Panc1 (cell line): ENCODE measurements at regions not wholly inside any gene's neighbourhood (a gene's known extent, or its start where the extent isn't known, plus 50 kb on each side); places are given as distances from the start of the nearest gene placed in this dataset.

ENCODE experiments used
- ATAC-seq: fragments of 200-7000 bp; cut with Tn5 transposase; 2 replicates; pipeline ENCODE4 v1.9.1; 2020; ENCODE audit warnings: mild to moderate bottlenecking, moderate library complexity
- BruUV-seq: library from RNA; stranded (reverse); fragments of 400-500 nt; replicated peaks from 2 replicates; lab custom pipeline; 2021; lab: Mats Ljungman, UMichigan
- CTCF ChIA-PET: fragments of 300-600 bp; sonication (Branson Sonifier 250); formaldehyde crosslinking; loops from one replicate; lab custom pipeline; 2022; ENCODE audit warnings: antibody characterized with exemption; lab: Charles Lee
- POLR2A ChIA-PET: fragments of 300-600 bp; sonication (Branson Sonifier 250); formaldehyde crosslinking; loops from one replicate; lab custom pipeline; 2022; ENCODE audit warnings: antibody characterized with exemption; lab: Charles Lee
- DNase-seq: peaks from one replicate; pipeline ENCODE4 v3.0.0-alpha.2; 2010; ENCODE audit warnings: low read depth, low spot score
- H3K27ac ChIP-seq: 2 replicates; pipeline ENCODE4 v1.5.1; 2011; ENCODE audit warnings: mild to moderate bottlenecking, low read length, inconsistent platforms
- H3K27me3 ChIP-seq: fragments of 200-500 bp; sonication (Bioruptor generic); 2 replicates; pipeline ENCODE4 v1.6.0; 2014; ENCODE audit warnings: low read length, inconsistent platforms; ENCODE audit not compliant: control insufficient read depth, insufficient read depth
- H3K36me3 ChIP-seq: fragments of 200-500 bp; sonication (Bioruptor generic); 2 replicates; pipeline ENCODE4 v1.5.1; 2014; ENCODE audit warnings: inconsistent platforms, mild to moderate bottlenecking, low read length, moderate library complexity; ENCODE audit not compliant: control insufficient read depth, insufficient read depth
- H3K4me1 ChIP-seq: 2 replicates; pipeline ENCODE4 v1.5.1; 2011; ENCODE audit warnings: inconsistent platforms, mild to moderate bottlenecking, low read length, moderate library complexity; ENCODE audit not compliant: control insufficient read depth, insufficient read depth
- H3K4me3 ChIP-seq, 2 experiments: 2 replicates each; pipeline ENCODE4 v1.5.1; 2011 to 2012; ENCODE audit warnings: low read depth in 2 of 2, low read length in 2 of 2, mild to moderate bottlenecking in 2 of 2, inconsistent platforms in 1 of 2, moderate library complexity in 1 of 2
- H3K9me3 ChIP-seq: fragments of 200-500 bp; sonication (Bioruptor generic); 2 replicates; pipeline ENCODE4 v1.5.1; 2014; ENCODE audit warnings: low read depth, mild to moderate bottlenecking, inconsistent platforms, low read length, moderate library complexity; ENCODE audit not compliant: control insufficient read depth, insufficient read depth
- CTCF ChIP-seq: fragments of 450-650 bp; IDR thresholded peaks from 2 replicates; pipeline ENCODE4 v1.5.1; 2017; ENCODE audit warnings: mild to moderate bottlenecking
- POLR2AphosphoS5 ChIP-seq: IDR thresholded peaks from 2 replicates; pipeline ENCODE4 v1.6.1; 2012; ENCODE audit warnings: mild to moderate bottlenecking, low read depth, low read length, moderate library complexity
- REST ChIP-seq, 2 experiments: IDR thresholded peaks; 2 replicates each; pipeline ENCODE4 v1.6.1; 2011 to 2012; ENCODE audit warnings: low read depth in 2 of 2, control low read depth in 1 of 2, low read length in 1 of 2, mild to moderate bottlenecking in 1 of 2, moderate library complexity in 1 of 2; ENCODE audit not compliant: insufficient read depth in 1 of 2
- SIN3A ChIP-seq: IDR thresholded peaks from 2 replicates; pipeline ENCODE4 v1.6.1; 2012; ENCODE audit warnings: low read depth, mild to moderate bottlenecking, low read length, moderate library complexity, borderline replicate concordance; ENCODE audit not compliant: insufficient read depth
- TCF7L2 ChIP-seq: IDR thresholded peaks from 2 replicates; pipeline ENCODE4 v1.6.1; 2011; ENCODE audit warnings: mild to moderate bottlenecking, low read depth, low read length, inconsistent platforms
- in situ Hi-C: cut with HindIII; loops from 2 replicates; pipeline ENCODE4 v1.10.0; 2016; ENCODE audit warnings: low sequenced_read_pairs, low pct_unique_long_range_greater_than_20kb
- intact Hi-C: fragments of 100-400 bp; cut with micrococcal nuclease; formaldehyde crosslinking; loops from one replicate; pipeline ENCODE4 v1.10.0; 2022; ENCODE audit not compliant: unreplicated experiment

GRCh38 chr3:31164381-31164780, 269.9 kb upstream of the GADL1 start:
- intact Hi-C loops, result no loop called here
- no peaks in the 10 kb centered on the region for H3K27me3 ChIP-seq
- no peaks in the 10 kb centered on the region for H3K36me3 ChIP-seq
- peaks cover 5% of the 10 kb centered on the region; the same call in 1 of the 2 replicates for H3K4me1 ChIP-seq
- BruUV-seq, result no TSS peak
- ATAC-seq, result no peak
- ChIA-PET POLR2A (no interaction called here), CTCF (no interaction called here)
- H3K4me3 ChIP-seq, result no peak overlapping the region
- in situ Hi-C loops, result no loop called here
- no peak for DNase-seq
- H3K9me3 ChIP-seq, result no peaks in the 10 kb centered on the region
- H3K27ac ChIP-seq, result no peak overlapping the region
- TF ChIP-seq TCF7L2, result no peak
- TF ChIP-seq POLR2AphosphoS5, result no peak
- no peak for TF ChIP-seq SIN3A
- TF ChIP-seq REST (IDR thresholded peaks at IDR 0.05; ENCODE audit: insufficient read depth in 1 of 2, low read depth in 2 of 2, low read length in 1 of 2), result no peak
- TF ChIP-seq CTCF, result no peak

- TF ChIP-seq REST (IDR thresholded peaks at IDR 0.05; ENCODE audit: insufficient read depth in 1 of 2, low read depth in 2 of 2, low read length in 1 of 2) (no peak), POLR2AphosphoS5 (no peak), TCF7L2 (0 out of 2 replicates have a peak, but pooled peaks have one; percentile 38), CTCF (no peak)
- intact Hi-C loops, result no loop called here
- POLR2A ChIA-PET, result no interaction called here
- Histone ChIP-seq H3K27ac (peak overlapping the region; percentile 39; the same call in 1 of the 2 replicates), H3K27me3 (no peaks in the 10 kb centered on the region), H3K4me3 (no peak overlapping the region), H3K9me3 (no peaks in the 10 kb centered on the region), H3K4me1 (peaks cover 5% of the 10 kb centered on the region; the same call in 1 of the 2 replicates), H3K36me3 (no peaks in the 10 kb centered on the region)
- BruUV-seq, result no TSS peak
- DNase-seq (no peak), ATAC-seq (0 out of 2 replicates have a peak, but pooled peaks have one; percentile 21)
- in situ Hi-C loops, result no loop called here
- CTCF ChIA-PET, result no interaction called here
These were observed 271.0 kb upstream of the GADL1 start for GRCh38 chr3:31165399-31165860.
